Cardiac fibroblast (primary cell): ENCODE measurements at regions not wholly inside any gene's neighbourhood (a gene's known extent, or its start where the extent isn't known, plus 50 kb on each side); places are given as distances from the start of the nearest gene placed in this dataset.

ENCODE experiments used
- DNase-seq, 2 donors: peaks; one replicate each; pipeline versions ENCODE4 v3.0.0 to v3.0.0-alpha.2; 2010; ENCODE audit warnings: low read depth in 2 of 2
- H3K4me3 ChIP-seq, 2 donors: replicated peaks in 1 of 2; 1 replicate in 1 of 2; 2 replicates in 1 of 2; pipeline ENCODE4 v1.5.1; 2011; ENCODE audit warnings: low read depth in 2 of 2, low read length in 2 of 2, mild to moderate bottlenecking in 2 of 2, moderate library complexity in 1 of 2
- CTCF ChIP-seq: IDR thresholded peaks from one replicate; pipeline ENCODE4 v1.5.1; 2011; ENCODE audit warnings: low read depth, mild to moderate bottlenecking, low read length, inconsistent platforms

- H3K4me3 ChIP-seq = no peak overlapping the region
- DNase-seq = no peak
- TF ChIP-seq CTCF = no peak
These were observed 180.9 kb upstream of the SFSWAP start for GRCh38 chr12:131530041-131530332.

- no peak for TF ChIP-seq CTCF
- H3K4me3 ChIP-seq = no peak overlapping the region
- no peak for DNase-seq
These were observed 180.5 kb upstream of the SFSWAP start for GRCh38 chr12:131530422-131530821.

- no peak for DNase-seq
- no peak overlapping the region for H3K4me3 ChIP-seq
- TF ChIP-seq CTCF = no peak
These were observed 177.8 kb upstream of the SFSWAP start for GRCh38 chr12:131533139-131533538.

GRCh38 chr12:131535779-131536178 lies 175.1 kb upstream of the SFSWAP start:
- H3K4me3 ChIP-seq = no peak overlapping the region

GRCh38 chr12:131536337-131536736 lies 174.6 kb upstream of the SFSWAP start:
- no peak for DNase-seq
- H3K4me3 ChIP-seq = no peak overlapping the region
- no peak for TF ChIP-seq CTCF

More at GRCh38 chr12:131535779-131536178, 175.1 kb upstream of the SFSWAP start:
- no peak for TF ChIP-seq CTCF
- DNase-seq = no peak

GRCh38 chr12:131536766-131537165 lies 174.1 kb upstream of the SFSWAP start:
- H3K4me3 ChIP-seq = no peak overlapping the region
- DNase-seq = no peak
- no peak for TF ChIP-seq CTCF

- TF ChIP-seq CTCF = no peak
- no peak overlapping the region for H3K4me3 ChIP-seq
These were observed 173.5 kb upstream of the SFSWAP start for GRCh38 chr12:131537267-131537958.

More at GRCh38 chr12:131537267-131537958, 173.5 kb upstream of the SFSWAP start:
- no peak for DNase-seq
